ENCODE measurements at regions not wholly inside any gene's neighbourhood (a gene's known extent, or its start where the extent isn't known, plus 50 kb on each side); places are given as distances from the start of the nearest gene placed in this dataset.
"Not testable (repeated sequence)": the region's sequence is repeated elsewhere in the genome, so short reads cannot be mapped to it uniquely, and the experiment has no call there.

DNA sequence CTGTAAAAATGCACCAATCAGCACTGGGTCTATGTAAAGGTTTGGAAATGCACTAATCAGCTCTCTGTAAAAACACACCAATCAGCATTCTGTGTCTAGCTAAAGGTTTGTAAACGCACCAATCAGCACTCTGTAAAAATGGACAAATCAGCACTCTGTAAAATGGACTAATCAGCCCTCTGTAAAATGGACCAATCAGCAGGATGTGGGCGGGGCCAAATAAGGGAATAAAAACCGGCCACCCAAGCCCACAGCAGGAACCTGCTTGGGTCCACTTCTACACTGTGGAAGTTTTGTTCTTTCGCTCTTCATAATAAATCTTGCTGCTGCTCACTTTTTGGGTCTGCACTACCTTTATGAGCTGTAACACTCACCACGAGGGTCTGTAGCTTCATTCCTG lies 101.0 kb downstream of the SMC2 start:
- H3K27ac ChIP-seq; H3K36me3 ChIP-seq; H3K27me3 ChIP-seq; intact Hi-C loops (cut with DNase I); DNase-seq; H3K9me3 ChIP-seq; H3K4me3 ChIP-seq; H3K4me1 ChIP-seq: not testable (repeated sequence)
- WGBS, 2 donors, result 66 to 80% methylated on average over 4 to 5 of the region's 5 CpGs

- TF ChIP-seq CTCF (IDR thresholded peaks at IDR 0.05), result no peak
- no peak for TF ChIP-seq POLR2A (IDR thresholded peaks at IDR 0.05)
- H3K9me3 ChIP-seq, result no peaks in the 10 kb centered on the region
- DNase-seq, result no peak
- H3K4me1 ChIP-seq, result no peaks in the 10 kb centered on the region
- no peaks in the 10 kb centered on the region for H3K36me3 ChIP-seq
- WGBS, 2 donors, result 88 to 91% methylated on average over 6 to 9 of the region's 28 CpGs
- no peak overlapping the region for H3K4me3 ChIP-seq
- no peak overlapping the region for H3K27ac ChIP-seq
- H3K27me3 ChIP-seq, result no peaks in the 10 kb centered on the region
- intact Hi-C loops (cut with DNase I), result no loop called here
Observed at GRCh38 chr9:104200456-104200994, 106.4 kb downstream of the SMC2 start.

GRCh38 chr9:104206766-104207165 lies 112.7 kb downstream of the SMC2 start:
- Histone ChIP-seq H3K27me3 (no peaks in the 10 kb centered on the region), H3K9me3 (no peaks in the 10 kb centered on the region), H3K27ac (no peak overlapping the region), H3K4me3 (no peak overlapping the region), H3K4me1 (no peaks in the 10 kb centered on the region), H3K36me3 (no peaks in the 10 kb centered on the region)
- 74 to 78% methylated on average over 3 of the region's 3 CpGs for WGBS, 2 donors
- no peak for TF ChIP-seq CTCF (IDR thresholded peaks at IDR 0.05)
- TF ChIP-seq POLR2A (IDR thresholded peaks at IDR 0.05), result no peak
- intact Hi-C loops (cut with DNase I), result no loop called here
- DNase-seq, result no peak

DNA sequence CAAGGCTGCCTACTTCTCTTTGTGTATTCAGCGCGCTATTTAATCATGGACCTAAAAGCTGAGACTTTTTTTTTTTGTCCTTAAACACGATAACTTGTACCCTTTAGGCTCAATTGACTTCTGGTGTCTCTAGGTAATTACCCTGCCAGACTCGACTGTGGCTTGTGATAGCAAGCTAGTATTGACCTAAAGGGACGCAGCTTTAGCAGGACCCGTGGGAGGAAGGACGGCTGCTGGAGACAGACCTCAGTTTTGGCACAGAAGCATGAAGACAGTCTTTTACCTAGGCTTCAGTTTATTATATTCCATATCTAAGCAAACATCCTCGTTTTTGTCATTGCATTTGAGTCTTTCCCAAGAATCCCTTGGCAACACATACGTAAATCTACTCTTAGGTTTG lies 115.3 kb downstream of the SMC2 start:
- Histone ChIP-seq H3K4me3 (no peak overlapping the region), H3K27me3 (no peaks in the 10 kb centered on the region), H3K36me3 (no peaks in the 10 kb centered on the region), H3K27ac (no peak overlapping the region), H3K4me1 (no peaks in the 10 kb centered on the region), H3K9me3 (no peaks in the 10 kb centered on the region)
- DNase-seq, result no peak
- WGBS, 2 donors, result 75 to 78% methylated on average over 9 of the region's 9 CpGs
- no peak for TF ChIP-seq CTCF (IDR thresholded peaks at IDR 0.05)
- TF ChIP-seq POLR2A (IDR thresholded peaks at IDR 0.05), result no peak
- intact Hi-C loops (cut with DNase I), result no loop called here

GRCh38 chr9:104227108-104227507 lies 133.0 kb downstream of the SMC2 start:
- no peak overlapping the region for H3K4me3 ChIP-seq
- H3K27me3 ChIP-seq, result no peaks in the 10 kb centered on the region
- H3K9me3 ChIP-seq, result no peaks in the 10 kb centered on the region
- H3K4me1 ChIP-seq, result no peaks in the 10 kb centered on the region
- no peak for DNase-seq
- 42 to 50% methylated on average over 1 of the region's 1 CpG for WGBS, 2 donors
- H3K27ac ChIP-seq, result no peak overlapping the region
- TF ChIP-seq POLR2A (IDR thresholded peaks at IDR 0.05) (no peak), CTCF (IDR thresholded peaks at IDR 0.05) (no peak)
- H3K36me3 ChIP-seq, result no peaks in the 10 kb centered on the region
- intact Hi-C loops (cut with DNase I), result no loop called here

- no peak for DNase-seq
- intact Hi-C loops (cut with DNase I), result no loop called here
Observed at GRCh38 chr9:104232781-104233341, 138.8 kb downstream of the SMC2 start.

More at GRCh38 chr9:104232781-104233341, 138.8 kb downstream of the SMC2 start:
- H3K4me3 ChIP-seq, result no peak overlapping the region
- H3K4me1 ChIP-seq, result peaks cover 0 to 5% (median 5%) of the 10 kb centered on the region in 3 donors
- peaks cover 0 to 15% (median 0%) of the 10 kb centered on the region in 3 donors for H3K9me3 ChIP-seq
- no peaks in the 10 kb centered on the region for H3K27me3 ChIP-seq
- H3K36me3 ChIP-seq, result no peaks in the 10 kb centered on the region
- H3K27ac ChIP-seq, result no peak overlapping the region
- TF ChIP-seq POLR2A (IDR thresholded peaks at IDR 0.05) (no peak), CTCF (IDR thresholded peaks at IDR 0.05) (no peak)

Measured in esophagus squamous epithelium (tissue), 5 donors.